KG1 (cell line): ENCODE measurements at regions not wholly inside any gene's neighbourhood (a gene's known extent, or its start where the extent isn't known, plus 50 kb on each side); places are given as distances from the start of the nearest gene placed in this dataset.

ENCODE experiments used
- DNase-seq: peaks from one replicate; lab custom pipeline; 2025; lab: John Stamatoyannopoulos, UW

DNA sequence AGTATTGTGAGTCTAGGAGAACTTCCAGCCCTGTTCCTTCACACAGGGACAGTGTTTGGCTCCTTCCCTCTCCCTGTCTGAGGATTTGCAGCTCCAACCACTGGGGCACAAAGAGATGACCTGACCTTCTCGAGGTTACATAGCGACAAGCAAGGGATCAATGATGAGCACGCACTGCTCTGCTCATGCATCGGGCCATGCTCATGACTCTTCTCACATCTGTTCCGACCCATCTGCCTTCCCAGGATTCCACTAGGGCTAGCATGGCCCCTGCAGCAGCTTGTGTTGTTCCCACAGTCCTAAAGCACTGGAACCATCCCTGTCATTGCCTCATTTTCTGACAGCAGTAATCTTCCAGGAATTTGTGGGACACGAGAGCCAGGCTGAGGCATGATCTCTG is 78.8 kb upstream of the ARHGAP28 start:
- DNase-seq: no peak

- no peak for DNase-seq
Measured at GRCh38 chr18:6652098-6652497, 77.4 kb upstream of the ARHGAP28 start.

GRCh38 chr18:6653880-6654279 is 75.6 kb upstream of the ARHGAP28 start:
- DNase-seq: no peak

DNA sequence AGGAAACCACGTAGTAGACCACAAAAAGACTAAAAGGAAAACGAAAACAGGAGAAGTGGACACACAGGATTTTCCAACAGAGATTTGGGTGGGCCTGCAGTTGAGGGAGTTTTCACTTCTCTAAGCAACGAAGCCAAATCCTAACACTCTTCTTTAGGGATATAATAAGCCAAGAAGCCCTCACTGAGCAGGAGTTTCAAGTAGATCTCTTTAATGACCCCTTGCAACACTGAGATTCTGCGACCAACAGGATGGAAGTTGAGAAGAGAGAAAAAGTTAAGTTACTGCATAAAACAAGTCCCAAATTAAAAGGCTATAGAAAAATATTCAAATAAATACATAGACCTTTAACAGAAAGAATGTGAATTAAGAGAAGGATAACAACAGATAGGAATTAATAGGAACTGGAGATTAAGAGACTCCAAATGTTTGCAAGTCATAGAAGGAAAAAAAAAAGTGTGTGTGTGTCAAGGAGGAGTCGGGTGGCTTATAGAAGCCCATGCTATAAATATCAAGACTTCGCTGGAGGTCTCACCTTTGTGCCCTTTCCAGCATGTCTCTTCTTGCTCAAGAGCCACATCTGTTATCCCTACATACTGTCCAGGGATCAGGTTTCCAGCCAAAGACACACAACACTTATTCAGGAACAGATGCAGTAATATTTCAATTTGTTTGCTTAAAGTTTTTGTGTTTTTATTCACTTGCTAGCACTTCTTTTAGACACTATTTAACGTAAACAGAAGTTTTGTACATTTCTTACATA is 69.4 kb upstream of the ARHGAP28 start:
- DNase-seq: no peak

GRCh38 chr18:6661692-6662415 is 67.7 kb upstream of the ARHGAP28 start:
- DNase-seq: no peak

DNA sequence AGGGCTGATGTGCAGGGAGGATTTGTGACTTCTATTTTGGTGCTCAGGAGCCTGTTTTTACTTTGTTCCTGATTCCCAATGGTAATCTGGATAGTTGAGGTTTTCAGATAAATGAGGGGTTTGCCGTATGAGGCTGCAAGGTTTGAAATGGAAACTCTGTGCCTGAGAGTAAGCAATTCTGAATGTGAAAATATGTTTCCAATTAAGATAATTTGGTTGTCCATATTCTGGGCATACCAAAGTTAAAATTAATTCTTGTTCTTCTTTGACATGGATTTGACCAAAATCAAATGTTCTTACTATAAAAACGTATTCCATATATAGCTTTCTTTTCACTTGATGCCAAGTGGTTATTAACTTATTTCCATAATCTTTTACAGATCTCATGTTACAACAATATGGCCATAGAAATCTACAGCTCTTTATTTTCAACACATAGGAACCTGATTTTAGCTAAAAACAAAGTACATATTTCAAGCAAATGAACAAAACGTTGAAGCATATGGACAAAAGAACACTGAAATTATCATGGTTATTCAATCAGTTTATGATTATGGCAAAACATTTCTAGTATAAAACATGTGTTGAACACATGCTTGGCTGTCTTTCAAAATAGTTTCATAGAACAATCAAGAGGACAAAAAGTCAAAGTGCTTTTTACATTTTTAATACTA is 63.4 kb upstream of the ARHGAP28 start:
- DNase-seq: no peak

DNA sequence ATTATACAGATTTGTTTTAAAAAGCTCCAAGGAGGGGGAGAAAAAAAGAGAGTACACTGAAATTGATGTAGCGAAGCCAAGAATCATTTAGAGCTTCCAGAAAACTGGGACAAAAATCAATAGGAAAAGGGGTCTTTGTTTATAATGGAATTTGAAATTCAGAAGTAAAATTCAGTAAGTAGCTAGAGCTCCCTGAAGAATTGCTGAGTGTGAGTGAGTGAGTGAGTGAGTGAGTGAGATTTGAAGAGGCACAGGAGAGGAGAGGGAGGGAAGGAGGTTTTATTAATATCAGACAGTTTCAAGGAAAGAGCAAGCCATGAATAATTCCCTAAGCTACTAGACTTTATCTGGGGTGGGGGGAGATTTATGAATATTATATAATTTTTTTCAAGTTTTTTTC is 60.7 kb upstream of the ARHGAP28 start:
- DNase-seq: no peak

DNA sequence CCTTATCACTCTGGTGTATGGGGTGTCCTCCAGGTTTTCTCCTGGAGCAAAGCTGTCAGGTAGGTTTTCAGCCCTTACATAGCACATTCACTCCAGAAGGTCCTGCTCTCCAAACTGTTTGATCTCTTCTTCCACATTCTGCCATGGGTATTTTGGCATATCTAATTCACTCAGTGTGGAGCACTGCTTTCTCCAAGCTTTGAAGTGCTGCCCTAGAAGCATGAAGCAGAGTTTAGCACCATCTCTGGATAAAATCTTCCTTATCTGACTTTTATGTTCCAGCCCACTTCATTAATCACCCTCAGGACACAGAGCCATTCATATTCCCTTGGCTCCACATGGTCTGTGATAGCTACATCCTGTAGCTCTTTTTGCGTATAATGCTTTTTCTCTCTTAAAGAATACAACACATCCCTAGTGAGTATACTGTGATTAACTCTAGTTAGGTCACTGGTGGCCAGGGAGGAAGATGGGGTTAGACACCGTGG is 56.7 kb upstream of the ARHGAP28 start:
- no peak for DNase-seq

DNA sequence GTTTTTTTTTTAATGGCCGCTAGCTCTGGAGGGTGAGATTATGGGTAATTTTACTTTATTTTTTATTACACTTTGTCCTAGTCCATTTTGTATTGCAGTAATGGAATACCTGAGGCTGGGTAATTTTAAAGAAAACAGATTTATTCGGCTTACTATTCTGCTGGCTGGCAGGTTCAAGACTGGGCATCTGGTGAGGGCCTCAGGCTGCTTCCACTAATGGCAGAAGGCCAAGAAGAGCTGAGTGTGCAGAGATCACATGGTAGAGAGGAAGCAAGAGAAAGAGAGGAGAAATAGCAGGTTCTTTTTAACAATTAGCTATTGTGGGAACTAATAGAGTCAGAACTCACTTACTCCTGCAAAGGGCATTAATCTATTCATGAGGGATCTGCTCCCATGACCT is 52.4 kb upstream of the ARHGAP28 start:
- DNase-seq: no peak

DNA sequence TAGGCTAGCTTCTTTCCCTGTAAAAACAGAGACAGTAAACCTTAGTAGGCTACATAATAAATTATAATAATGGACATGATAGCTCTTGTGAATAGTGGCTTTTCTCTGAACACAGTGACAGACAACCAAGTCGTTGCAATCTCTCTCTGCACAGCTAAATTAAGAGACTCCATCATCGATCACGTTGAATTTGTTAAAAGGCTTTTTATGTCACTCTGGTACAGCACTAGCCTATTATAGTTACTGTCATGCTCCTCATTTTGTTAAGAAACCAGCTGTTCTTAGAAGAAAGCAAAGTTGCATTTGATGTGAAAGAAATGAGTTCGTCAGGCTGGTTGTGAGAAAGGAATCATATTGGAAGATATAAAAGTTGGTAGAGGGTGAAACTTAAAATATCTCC is 50.3 kb upstream of the ARHGAP28 start:
- DNase-seq: no peak
